CD8-positive, alpha-beta memory T cell (primary cell): ENCODE measurements at regions not wholly inside any gene's neighbourhood (a gene's known extent, or its start where the extent isn't known, plus 50 kb on each side); places are given as distances from the start of the nearest gene placed in this dataset.

Source experiments
- CTCF ChIA-PET: fragments of 350-600 bp; sonication (Branson Sonifier 250); formaldehyde crosslinking; loops from one replicate; lab custom pipeline; 2021; ENCODE audit warnings: antibody characterized with exemption; lab: Charles Lee
- POLR2A ChIA-PET: fragments of 350-600 bp; sonication (Branson Sonifier 250); formaldehyde crosslinking; loops from one replicate; lab custom pipeline; 2021; ENCODE audit warnings: antibody characterized with exemption; lab: Charles Lee
- DNase-seq, 5 donors: peaks; one replicate each; pipeline versions ENCODE4 v3.0.0 to v3.0.0-alpha.2; 2020 to 2022; ENCODE audit warnings: mixed read lengths in 1 of 5
- H3K27ac ChIP-seq: one replicate; pipeline ENCODE4 v1.7.0; 2013; ENCODE audit warnings: low read depth, mild to moderate bottlenecking, low read length, moderate library complexity
- H3K27me3 ChIP-seq: 2 replicates; pipeline ENCODE4 v1.7.0; 2013; ENCODE audit warnings: low read length, mild to moderate bottlenecking; ENCODE audit not compliant: insufficient read depth, poor library complexity, severe bottlenecking
- H3K36me3 ChIP-seq: 2 replicates; pipeline ENCODE4 v1.7.0; 2013; ENCODE audit warnings: mild to moderate bottlenecking, low read length, moderate library complexity; ENCODE audit not compliant: insufficient read depth
- H3K4me1 ChIP-seq: 2 replicates; pipeline ENCODE4 v1.7.0; 2013; ENCODE audit warnings: mild to moderate bottlenecking, low read length, moderate library complexity; ENCODE audit not compliant: insufficient read depth
- H3K4me3 ChIP-seq: 2 replicates; pipeline ENCODE4 v1.7.0; 2013; ENCODE audit warnings: mild to moderate bottlenecking, low read length
- H3K9me3 ChIP-seq: 2 replicates; pipeline ENCODE4 v1.7.0; 2013; ENCODE audit warnings: mild to moderate bottlenecking, low read length
- H3K27ac Mint-ChIP-seq, 8 donors: one replicate each; pipeline ENCODE4 v1.8.0; 2020 to 2021; ENCODE audit warnings: mixed read lengths in 8 of 8, mild to moderate bottlenecking in 6 of 8, inconsistent platforms in 3 of 8, moderate library complexity in 3 of 8
- H3K27me3 Mint-ChIP-seq, 2 donors: one replicate each; pipeline ENCODE4 v1.8.0; 2020 to 2021; ENCODE audit warnings: mixed read lengths in 2 of 2, mild to moderate bottlenecking in 1 of 2, moderate library complexity in 1 of 2
- H3K36me3 Mint-ChIP-seq, 3 donors: one replicate each; pipeline ENCODE4 v1.8.0; 2020 to 2021; ENCODE audit warnings: mixed read lengths in 3 of 3, inconsistent platforms in 1 of 3, mild to moderate bottlenecking in 1 of 3
- H3K4me1 Mint-ChIP-seq, 3 donors: one replicate each; pipeline ENCODE4 v1.8.0; 2020 to 2021; ENCODE audit warnings: mixed read lengths in 3 of 3, inconsistent platforms in 1 of 3, mild to moderate bottlenecking in 1 of 3
- H3K4me3 Mint-ChIP-seq, 7 donors: one replicate each; pipeline ENCODE4 v1.8.0; 2020 to 2021; ENCODE audit warnings: mixed read lengths in 7 of 7, mild to moderate bottlenecking in 6 of 7, moderate library complexity in 4 of 7, inconsistent platforms in 2 of 7
- H3K9me3 Mint-ChIP-seq, 5 donors: one replicate each; pipeline ENCODE4 v1.8.0; 2020 to 2022; ENCODE audit warnings: mixed read lengths in 5 of 5, mild to moderate bottlenecking in 3 of 5, moderate library complexity in 2 of 5, inconsistent platforms in 1 of 5

DNA sequence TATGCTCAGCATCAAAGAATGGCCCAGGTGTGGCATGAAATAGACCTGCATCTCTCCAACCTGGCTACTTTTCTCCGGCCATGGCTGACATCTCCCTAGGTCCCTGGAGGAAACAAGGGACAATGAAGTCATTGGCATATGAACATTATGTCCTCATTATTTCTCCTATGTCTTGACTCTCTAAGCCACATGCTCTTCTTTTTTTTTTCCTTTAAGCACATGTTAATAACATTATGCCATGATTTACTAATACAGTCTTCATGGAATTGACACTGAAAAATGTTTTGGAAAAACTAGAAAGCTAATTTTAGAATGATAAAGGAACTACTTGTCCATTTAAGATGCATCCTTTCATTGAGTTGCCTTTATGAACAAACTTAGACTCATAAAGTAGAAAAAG is 628.9 kb downstream of the TNS3 start:
- no peaks in the 10 kb centered on the region for H3K4me1 Mint-ChIP-seq
- peaks cover 0 to 3% of the 10 kb centered on the region in 2 donors for H3K27me3 Mint-ChIP-seq
- ChIA-PET CTCF (no interaction called here), POLR2A (no interaction called here)
- no peaks in the 10 kb centered on the region for H3K27me3 ChIP-seq
- H3K27ac Mint-ChIP-seq: no peak overlapping the region
- H3K4me3 ChIP-seq: no peak overlapping the region
- H3K36me3 ChIP-seq: no peaks in the 10 kb centered on the region
- no peaks in the 10 kb centered on the region for H3K9me3 ChIP-seq
- H3K36me3 Mint-ChIP-seq: no peaks in the 10 kb centered on the region
- H3K4me3 Mint-ChIP-seq: no peak overlapping the region
- no peaks in the 10 kb centered on the region for H3K4me1 ChIP-seq
- DNase-seq: no peak
- peaks cover 0 to 15% (median 5%) of the 10 kb centered on the region in 5 donors for H3K9me3 Mint-ChIP-seq
- H3K27ac ChIP-seq: no peak overlapping the region

DNA sequence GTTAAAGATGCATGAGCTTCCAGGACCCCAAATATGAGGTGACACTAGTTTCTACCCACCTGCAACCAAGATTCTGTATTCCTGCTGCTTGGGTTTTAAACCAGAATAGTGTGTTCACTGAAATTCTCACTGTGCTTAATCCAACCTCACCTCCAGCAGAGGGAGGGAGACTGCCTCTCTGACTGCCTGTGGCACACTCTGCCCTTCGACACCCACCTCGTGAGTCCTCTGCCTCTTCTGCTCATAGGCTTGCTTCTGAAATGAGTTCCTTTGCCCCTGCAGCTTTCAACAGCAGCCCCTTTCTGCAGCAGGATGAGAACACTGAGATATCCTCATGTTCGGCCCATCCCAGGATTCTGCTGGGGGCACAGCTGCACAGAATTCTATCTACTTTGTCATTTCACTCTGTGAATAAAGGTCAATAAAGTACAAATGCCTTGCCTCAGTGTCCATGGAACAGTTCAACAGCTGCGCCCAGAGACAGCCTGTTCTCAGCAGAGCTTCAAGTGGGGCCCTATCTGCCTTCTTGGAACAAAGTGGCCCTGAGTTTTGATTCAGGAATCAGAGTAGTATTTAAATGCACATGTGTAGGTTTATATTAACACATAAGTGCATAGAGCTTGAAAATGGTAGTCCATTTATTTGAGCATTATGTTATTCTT is 632.5 kb downstream of the TNS3 start:
- Histone ChIP-seq H3K4me1 (no peaks in the 10 kb centered on the region), H3K36me3 (no peaks in the 10 kb centered on the region), H3K27ac (no peak overlapping the region), H3K27me3 (no peaks in the 10 kb centered on the region), H3K9me3 (no peaks in the 10 kb centered on the region), H3K4me3 (no peak overlapping the region)
- H3K27me3 Mint-ChIP-seq: peaks cover 0 to 3% of the 10 kb centered on the region in 2 donors
- no peak overlapping the region for H3K27ac Mint-ChIP-seq
- no peaks in the 10 kb centered on the region for H3K36me3 Mint-ChIP-seq
- H3K4me3 Mint-ChIP-seq: no peak overlapping the region
- H3K4me1 Mint-ChIP-seq: no peaks in the 10 kb centered on the region
- peaks cover 0 to 12% (median 5%) of the 10 kb centered on the region in 5 donors for H3K9me3 Mint-ChIP-seq
- no peak for DNase-seq
- ChIA-PET CTCF (no interaction called here), POLR2A (no interaction called here)

DNA sequence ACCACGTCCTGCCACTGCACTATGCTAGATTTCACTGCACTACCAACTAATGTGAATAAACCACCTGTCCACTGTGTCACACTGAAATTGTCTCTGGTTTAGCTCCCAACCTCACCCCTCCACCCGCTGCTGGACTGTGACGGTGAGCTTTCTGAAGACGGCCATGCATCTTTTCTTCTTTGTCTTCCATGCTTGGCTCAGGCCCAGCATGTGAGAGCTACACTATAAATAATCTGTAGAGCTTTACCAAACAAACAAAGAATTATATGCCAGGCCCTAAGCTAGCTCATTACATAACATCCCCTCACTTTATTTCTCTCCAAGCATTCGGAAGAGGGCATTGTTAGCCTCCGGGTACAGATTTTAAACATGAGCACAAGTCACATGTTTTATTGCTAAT is 633.2 kb downstream of the TNS3 start:
- no peaks in the 10 kb centered on the region for H3K27me3 ChIP-seq
- H3K4me1 ChIP-seq: no peaks in the 10 kb centered on the region
- no peak overlapping the region for H3K27ac ChIP-seq
- no peak for DNase-seq
- H3K4me1 Mint-ChIP-seq: no peaks in the 10 kb centered on the region
- ChIA-PET CTCF (no interaction called here), POLR2A (no interaction called here)
- no peak overlapping the region for H3K4me3 ChIP-seq
- no peaks in the 10 kb centered on the region for H3K36me3 Mint-ChIP-seq
- H3K9me3 Mint-ChIP-seq: peaks cover 0 to 15% (median 5%) of the 10 kb centered on the region in 5 donors
- no peak overlapping the region for H3K4me3 Mint-ChIP-seq
- no peaks in the 10 kb centered on the region for H3K9me3 ChIP-seq
- H3K27ac Mint-ChIP-seq: no peak overlapping the region
- no peaks in the 10 kb centered on the region for H3K36me3 ChIP-seq
- H3K27me3 Mint-ChIP-seq: peaks cover 0 to 3% of the 10 kb centered on the region in 2 donors

DNA sequence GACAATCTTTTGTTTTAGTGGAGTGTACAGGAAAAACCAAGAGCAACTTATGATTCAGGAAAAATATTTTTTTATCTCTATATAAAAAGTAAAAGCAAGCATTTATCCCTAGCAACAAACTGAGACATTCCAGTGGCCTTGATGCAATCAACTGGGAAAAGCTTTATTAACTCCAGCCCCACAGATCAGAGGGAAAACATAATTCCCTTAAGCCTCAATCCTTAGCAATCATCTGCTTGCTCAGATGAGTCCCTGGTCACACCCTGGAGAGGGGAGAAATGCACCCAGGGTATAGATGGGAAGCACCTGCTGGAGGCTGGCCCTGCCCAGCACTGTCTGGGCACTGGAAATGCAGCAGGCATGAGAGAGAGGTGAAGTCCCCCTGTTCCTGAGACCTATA is 636.6 kb downstream of the TNS3 start:
- Histone ChIP-seq H3K27ac (no peak overlapping the region), H3K27me3 (no peaks in the 10 kb centered on the region), H3K36me3 (no peaks in the 10 kb centered on the region), H3K9me3 (no peaks in the 10 kb centered on the region), H3K4me3 (no peak overlapping the region), H3K4me1 (no peaks in the 10 kb centered on the region)
- Mint-ChIP-seq H3K4me3 (no peak overlapping the region), H3K36me3 (no peaks in the 10 kb centered on the region), H3K4me1 (no peaks in the 10 kb centered on the region), H3K27ac (no peak overlapping the region), H3K27me3 (no peaks in the 10 kb centered on the region), H3K9me3 (peaks cover 0 to 13% (median 1%) of the 10 kb centered on the region in 5 donors)
- no peak for DNase-seq
- ChIA-PET CTCF (no interaction called here), POLR2A (no interaction called here)

DNA sequence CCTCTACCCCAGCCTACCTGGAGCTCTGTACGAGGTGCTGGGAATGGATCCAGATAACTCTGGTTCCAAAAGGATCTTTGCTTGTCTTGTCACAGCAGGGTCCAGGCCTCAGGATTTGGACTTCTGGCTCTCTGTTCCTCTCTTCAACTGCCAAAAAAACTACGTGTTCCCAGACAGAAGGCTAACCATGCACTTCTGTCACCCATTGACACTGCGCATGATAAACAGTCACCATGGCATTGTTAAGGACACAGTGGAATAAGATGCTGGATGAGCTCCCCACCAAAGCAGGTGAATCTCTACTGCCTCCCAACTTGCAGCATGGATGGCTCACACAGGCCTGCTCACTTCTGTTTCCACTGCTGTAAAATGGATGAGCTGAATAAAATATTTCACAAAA is 637.9 kb downstream of the TNS3 start:
- H3K4me1 ChIP-seq: no peaks in the 10 kb centered on the region
- no peak overlapping the region for H3K27ac ChIP-seq
- ChIA-PET CTCF (no interaction called here), POLR2A (no interaction called here)
- no peak overlapping the region for H3K4me3 ChIP-seq
- Mint-ChIP-seq H3K27me3 (no peaks in the 10 kb centered on the region), H3K36me3 (no peaks in the 10 kb centered on the region), H3K9me3 (peaks cover 0 to 14% (median 0%) of the 10 kb centered on the region in 5 donors), H3K4me3 (no peak overlapping the region), H3K27ac (no peak overlapping the region), H3K4me1 (no peaks in the 10 kb centered on the region)
- H3K36me3 ChIP-seq: no peaks in the 10 kb centered on the region
- no peaks in the 10 kb centered on the region for H3K9me3 ChIP-seq
- H3K27me3 ChIP-seq: no peaks in the 10 kb centered on the region
- no peak for DNase-seq

DNA sequence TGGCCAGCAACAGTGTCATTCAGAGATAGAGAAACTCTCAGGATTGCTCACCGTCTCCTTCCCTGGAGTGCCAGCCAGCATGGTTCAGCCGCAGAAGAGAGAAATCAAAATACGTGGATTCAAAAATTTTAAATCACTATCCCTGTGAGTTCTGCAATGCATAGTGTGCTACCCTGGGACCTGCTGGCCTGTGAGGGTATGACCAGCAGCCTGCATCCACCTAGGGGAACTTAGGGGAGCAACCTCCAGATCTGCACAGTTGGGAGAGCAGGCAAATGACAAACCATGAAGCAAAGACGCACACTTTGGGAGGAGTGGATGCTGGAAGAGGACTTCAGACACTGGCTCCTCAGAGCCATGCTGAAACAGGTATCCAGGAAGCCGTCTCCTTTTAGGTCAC is 639.3 kb downstream of the TNS3 start:
- Histone ChIP-seq H3K4me3 (no peak overlapping the region), H3K4me1 (no peaks in the 10 kb centered on the region), H3K27me3 (no peaks in the 10 kb centered on the region), H3K27ac (no peak overlapping the region), H3K9me3 (no peaks in the 10 kb centered on the region), H3K36me3 (no peaks in the 10 kb centered on the region)
- ChIA-PET CTCF (no interaction called here), POLR2A (no interaction called here)
- DNase-seq: no peak
- no peaks in the 10 kb centered on the region for H3K36me3 Mint-ChIP-seq
- peaks cover 0 to 20% (median 8%) of the 10 kb centered on the region in 5 donors for H3K9me3 Mint-ChIP-seq
- no peaks in the 10 kb centered on the region for H3K27me3 Mint-ChIP-seq
- H3K4me1 Mint-ChIP-seq: no peaks in the 10 kb centered on the region
- H3K4me3 Mint-ChIP-seq: no peak overlapping the region
- no peak overlapping the region for H3K27ac Mint-ChIP-seq

DNA sequence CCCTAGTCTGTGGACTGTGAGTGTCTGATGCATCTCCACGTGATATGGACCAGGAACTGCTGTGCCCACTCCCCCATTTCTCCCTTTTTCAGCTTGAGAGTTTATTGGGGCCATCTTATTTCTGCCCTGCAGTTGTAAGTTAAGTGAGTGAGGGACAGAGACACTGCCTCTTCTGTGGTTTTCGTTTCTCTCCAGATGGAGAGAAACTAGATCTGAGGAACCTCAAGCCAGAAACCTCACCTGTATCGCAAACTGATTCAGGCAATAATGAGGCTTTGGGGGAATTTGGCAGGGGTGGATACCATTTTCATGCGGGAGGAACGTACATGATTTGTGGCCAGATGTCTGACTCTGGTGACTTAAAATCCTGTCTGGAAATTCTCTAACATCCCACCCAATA is 641.7 kb downstream of the TNS3 start:
- Histone ChIP-seq H3K27ac (no peak overlapping the region), H3K9me3 (no peaks in the 10 kb centered on the region), H3K4me3 (no peak overlapping the region), H3K4me1 (no peaks in the 10 kb centered on the region), H3K27me3 (no peaks in the 10 kb centered on the region), H3K36me3 (no peaks in the 10 kb centered on the region)
- no peak overlapping the region for H3K4me3 Mint-ChIP-seq
- H3K4me1 Mint-ChIP-seq: no peaks in the 10 kb centered on the region
- no peak overlapping the region for H3K27ac Mint-ChIP-seq
- H3K27me3 Mint-ChIP-seq: no peaks in the 10 kb centered on the region
- H3K36me3 Mint-ChIP-seq: no peaks in the 10 kb centered on the region
- H3K9me3 Mint-ChIP-seq: peaks cover 0 to 16% (median 8%) of the 10 kb centered on the region in 5 donors
- no peak for DNase-seq
- CTCF ChIA-PET: no interaction called here
- POLR2A ChIA-PET: no interaction called here

DNA sequence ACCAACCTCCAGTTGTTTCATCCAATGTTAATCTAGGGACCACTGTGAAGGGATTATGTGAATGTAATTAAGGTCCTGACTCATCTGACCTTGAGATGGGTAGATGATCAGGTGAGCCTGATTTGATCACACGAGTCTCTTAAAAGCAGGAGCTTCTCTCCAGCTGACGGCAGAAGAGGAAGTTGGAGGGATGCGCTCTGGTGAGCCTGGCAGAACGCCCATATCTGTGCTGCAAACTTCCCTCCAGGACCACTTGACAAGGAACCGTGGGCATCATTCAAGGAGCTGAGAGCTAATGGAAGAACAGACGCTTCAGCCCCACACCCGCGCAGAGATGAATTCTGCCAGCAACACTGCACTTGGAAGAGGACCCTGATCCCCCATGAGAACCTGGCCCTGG is 642.4 kb downstream of the TNS3 start:
- DNase-seq: no peak
- Mint-ChIP-seq H3K27me3 (no peaks in the 10 kb centered on the region), H3K9me3 (peaks cover 0 to 16% (median 8%) of the 10 kb centered on the region in 5 donors), H3K4me3 (no peak overlapping the region), H3K36me3 (no peaks in the 10 kb centered on the region), H3K4me1 (no peaks in the 10 kb centered on the region), H3K27ac (no peak overlapping the region)
- no peak overlapping the region for H3K27ac ChIP-seq
- no peaks in the 10 kb centered on the region for H3K36me3 ChIP-seq
- H3K4me3 ChIP-seq: no peak overlapping the region
- H3K9me3 ChIP-seq: no peaks in the 10 kb centered on the region
- no peaks in the 10 kb centered on the region for H3K4me1 ChIP-seq
- ChIA-PET CTCF (no interaction called here), POLR2A (no interaction called here)
- no peaks in the 10 kb centered on the region for H3K27me3 ChIP-seq
